HG03565 (cell line): ENCODE measurements at regions not wholly inside any gene's neighbourhood (a gene's known extent, or its start where the extent isn't known, plus 50 kb on each side); places are given as distances from the start of the nearest gene placed in this dataset.
A peak's percentile ranks its signal among the peaks of the same experiment; 100 is the strongest.
"Not testable (repeated sequence)": the region's sequence is repeated elsewhere in the genome, so short reads cannot be mapped to it uniquely, and the experiment has no call there.

ENCODE experiments used
- ATAC-seq: cut with Tn5 transposase; IDR thresholded peaks from one replicate; pipeline ENCODE4 v1.9.1; 2021; ENCODE audit warnings: mild to moderate bottlenecking, moderate library complexity; ENCODE audit not compliant: unreplicated experiment

- peak; percentile 84 for ATAC-seq
Observed at GRCh38 chr4:155025762-155026457, 182.5 kb upstream of the NPY2R start.

GRCh38 chr4:155026715-155027114, 181.7 kb upstream of the NPY2R start:
- ATAC-seq, result no peak

GRCh38 chr4:155032521-155033229, 175.8 kb upstream of the NPY2R start:
- ATAC-seq, result peak; percentile 82

- ATAC-seq, result no peak
Observed at GRCh38 chr4:155033604-155034003, 174.8 kb upstream of the NPY2R start.

- no peak for ATAC-seq
Observed at GRCh38 chr4:155037031-155037430, 171.4 kb upstream of the NPY2R start.

GRCh38 chr4:155038459-155038858, 170.0 kb upstream of the NPY2R start:
- ATAC-seq, result no peak

- no peak for ATAC-seq
Observed at GRCh38 chr4:155039162-155039561, 169.3 kb upstream of the NPY2R start.

GRCh38 chr4:155040031-155040430, 168.4 kb upstream of the NPY2R start:
- ATAC-seq, result no peak

- no peak for ATAC-seq
Observed at GRCh38 chr4:155042014-155042413, 166.4 kb upstream of the NPY2R start.

- ATAC-seq, result not testable (repeated sequence)
Observed at GRCh38 chr4:155044251-155044650, 164.2 kb upstream of the NPY2R start.

- no peak for ATAC-seq
Observed at GRCh38 chr4:155047755-155048154, 160.7 kb upstream of the NPY2R start.

GRCh38 chr4:155054042-155054441, 154.4 kb upstream of the NPY2R start:
- ATAC-seq, result not testable (repeated sequence)

GRCh38 chr4:155060419-155060818, 148.0 kb upstream of the NPY2R start:
- no peak for ATAC-seq

GRCh38 chr4:155060873-155061272, 147.6 kb upstream of the NPY2R start:
- ATAC-seq, result no peak

- no peak for ATAC-seq
Observed at GRCh38 chr4:155062948-155063347, 145.5 kb upstream of the NPY2R start.

GRCh38 chr4:155064934-155065333, 143.5 kb upstream of the NPY2R start:
- ATAC-seq, result not testable (repeated sequence)

GRCh38 chr4:155066871-155067270, 141.6 kb upstream of the NPY2R start:
- no peak for ATAC-seq

GRCh38 chr4:155071962-155072361, 136.5 kb upstream of the NPY2R start:
- ATAC-seq, result no peak

GRCh38 chr4:155072417-155072816, 136.0 kb upstream of the NPY2R start:
- peak; percentile 76 for ATAC-seq

- no peak for ATAC-seq
Observed at GRCh38 chr4:155073852-155074251, 134.6 kb upstream of the NPY2R start.

- no peak for ATAC-seq
Observed at GRCh38 chr4:155076256-155076785, 132.1 kb upstream of the NPY2R start.
